GM21529 (cell line): ENCODE measurements at regions not wholly inside any gene's neighbourhood (a gene's known extent, or its start where the extent isn't known, plus 50 kb on each side); places are given as distances from the start of the nearest gene placed in this dataset.
"Not testable (repeated sequence)": the region's sequence is repeated elsewhere in the genome, so short reads cannot be mapped to it uniquely, and the experiment has no call there.

Experiments used
- ATAC-seq: cut with Tn5 transposase; IDR thresholded peaks from one replicate; pipeline ENCODE4 v1.9.1; 2021; ENCODE audit not compliant: unreplicated experiment

- not testable (repeated sequence) for ATAC-seq
Measured at GRCh38 chr9:129296195-129296594, 118.1 kb upstream of the IER5L start.

- ATAC-seq, result no peak
Measured at GRCh38 chr9:129291041-129291501, 113.0 kb upstream of the IER5L start.

GRCh38 chr9:129290606-129291005 is 112.5 kb upstream of the IER5L start:
- no peak for ATAC-seq

GRCh38 chr9:129289883-129290282 is 111.8 kb upstream of the IER5L start:
- ATAC-seq, result no peak

GRCh38 chr9:129289131-129289731 is 111.2 kb upstream of the IER5L start:
- no peak for ATAC-seq

DNA sequence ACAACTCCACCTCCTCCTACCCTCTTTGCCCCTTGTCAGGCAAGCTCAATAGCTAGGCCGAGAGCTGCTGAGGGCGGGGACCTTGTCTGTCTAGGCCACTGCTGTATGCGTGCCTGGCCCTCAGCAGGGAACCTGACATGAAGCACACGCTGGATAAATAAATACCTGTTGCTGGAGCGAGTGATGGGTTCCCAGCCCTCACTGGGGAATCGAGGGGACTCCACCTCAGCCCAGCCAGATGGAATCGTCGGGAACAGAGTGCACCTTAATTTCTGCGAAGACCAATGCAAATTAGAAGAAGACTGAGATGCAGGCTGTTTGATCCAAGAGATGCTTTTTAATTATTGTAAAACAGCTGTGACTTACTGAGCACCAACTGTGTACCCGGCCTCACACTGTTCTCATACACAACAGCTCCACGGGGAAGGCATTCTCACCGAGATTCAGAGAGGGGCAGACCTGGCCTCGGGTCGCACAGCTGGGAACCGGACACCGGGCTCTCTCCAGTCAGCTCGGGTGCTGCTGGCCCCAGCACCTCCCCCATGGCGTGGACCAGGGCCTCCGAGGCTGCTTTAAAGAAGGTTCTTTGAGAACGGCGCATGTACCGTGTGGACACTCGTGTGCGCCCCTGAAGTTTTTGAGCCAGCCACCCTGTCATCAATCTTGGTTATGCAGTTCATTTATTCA is 109.7 kb upstream of the IER5L start:
- ATAC-seq, result no peak

GRCh38 chr9:129285979-129286772 is 108.1 kb upstream of the IER5L start:
- no peak for ATAC-seq

DNA sequence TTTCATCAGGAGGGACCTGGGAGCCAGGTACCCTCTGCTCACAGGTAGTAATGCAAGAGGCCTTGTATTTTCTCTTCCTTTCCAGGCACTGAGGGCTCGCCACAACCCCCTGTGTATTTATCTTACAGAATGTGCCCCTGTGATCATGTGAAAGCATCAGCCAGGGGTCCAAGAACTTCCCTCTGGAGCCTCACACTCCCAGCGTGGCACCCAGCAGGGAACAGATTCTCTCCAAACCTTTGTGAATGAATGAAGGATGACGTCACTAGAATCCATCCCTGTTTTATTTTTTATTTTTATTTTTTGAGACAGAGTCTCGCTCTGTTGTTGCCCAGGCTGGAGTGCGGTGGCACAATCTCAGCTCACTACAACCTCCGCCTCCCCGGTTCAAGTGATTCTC is 107.3 kb upstream of the IER5L start:
- ATAC-seq, result no peak

DNA sequence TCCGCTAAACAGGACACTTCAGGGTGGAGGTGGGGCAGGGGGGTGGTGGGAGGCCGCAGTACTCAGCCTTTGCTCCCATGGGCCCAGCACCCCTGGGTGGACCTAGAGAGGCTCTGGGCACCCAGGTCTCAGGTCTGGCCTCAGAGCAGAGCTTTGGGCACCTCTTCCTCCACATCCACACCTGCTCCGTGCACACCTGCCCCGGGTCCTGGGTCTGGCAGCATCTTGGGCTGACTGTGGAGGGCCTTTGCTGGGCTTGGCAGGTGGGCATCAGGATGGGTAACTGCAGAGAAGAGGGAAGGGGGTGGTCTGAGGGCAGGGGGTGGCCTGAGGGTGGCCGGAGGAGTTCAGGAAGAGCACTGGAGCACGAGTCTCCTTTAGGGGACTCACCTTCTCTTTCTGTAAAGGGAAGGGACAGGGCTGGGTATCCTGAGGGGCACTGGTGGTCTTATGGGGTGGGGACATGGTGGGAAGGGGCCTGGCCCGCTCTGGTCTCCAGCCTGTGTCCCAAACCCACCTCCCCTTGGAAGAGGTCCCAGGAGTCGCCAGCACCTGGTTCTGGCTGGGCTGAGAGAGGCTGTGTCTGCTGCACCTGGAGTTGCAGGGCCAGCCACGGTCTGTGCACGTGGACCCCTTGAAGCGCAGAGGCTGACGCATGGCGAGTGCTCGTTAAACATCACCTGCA is 106.7 kb upstream of the IER5L start:
- ATAC-seq, result no peak

GRCh38 chr9:129283705-129284606 is 105.9 kb upstream of the IER5L start:
- no peak for ATAC-seq

DNA sequence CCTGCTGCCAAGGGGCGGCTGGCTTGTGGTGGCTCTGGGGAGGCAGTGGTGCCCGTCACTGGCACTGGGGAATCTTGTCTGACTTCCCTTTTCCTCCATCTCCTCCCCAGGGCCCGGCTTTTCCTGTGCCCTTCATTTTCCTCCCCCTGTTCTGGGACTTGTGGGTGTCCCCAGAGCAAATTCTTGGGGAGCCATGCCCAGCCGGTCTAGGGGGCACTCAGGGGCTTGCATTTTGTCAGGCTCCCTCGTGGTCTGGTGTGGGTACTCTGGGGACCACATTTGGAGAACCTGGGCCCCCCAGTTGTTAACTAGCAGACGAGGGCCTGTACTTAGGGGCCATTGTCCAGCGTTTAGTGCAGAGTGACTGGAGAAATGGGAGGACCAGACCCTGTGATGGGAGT is 105.2 kb upstream of the IER5L start:
- ATAC-seq, result no peak

- ATAC-seq, result no peak
Measured at GRCh38 chr9:129282731-129283211, 104.7 kb upstream of the IER5L start.

DNA sequence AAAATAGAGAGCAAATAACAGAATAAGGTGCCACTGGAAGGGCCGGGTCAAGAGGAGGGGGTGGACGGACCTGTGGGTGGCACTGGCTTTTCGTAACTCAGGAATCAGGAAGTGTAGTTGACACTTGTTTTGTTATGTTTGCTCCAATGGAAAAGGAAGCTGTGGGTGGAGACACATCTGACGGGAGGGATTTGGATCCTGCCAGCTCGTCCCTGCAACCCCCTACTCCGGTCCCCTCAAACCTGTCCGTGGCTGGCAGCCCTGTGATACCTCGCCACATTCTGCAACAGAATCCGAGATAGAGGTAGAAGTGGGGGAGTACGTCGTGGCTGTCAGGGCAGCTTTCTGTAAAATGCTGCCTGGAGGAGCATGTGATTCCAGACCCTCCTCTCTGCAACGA is 104.2 kb upstream of the IER5L start:
- no peak for ATAC-seq

DNA sequence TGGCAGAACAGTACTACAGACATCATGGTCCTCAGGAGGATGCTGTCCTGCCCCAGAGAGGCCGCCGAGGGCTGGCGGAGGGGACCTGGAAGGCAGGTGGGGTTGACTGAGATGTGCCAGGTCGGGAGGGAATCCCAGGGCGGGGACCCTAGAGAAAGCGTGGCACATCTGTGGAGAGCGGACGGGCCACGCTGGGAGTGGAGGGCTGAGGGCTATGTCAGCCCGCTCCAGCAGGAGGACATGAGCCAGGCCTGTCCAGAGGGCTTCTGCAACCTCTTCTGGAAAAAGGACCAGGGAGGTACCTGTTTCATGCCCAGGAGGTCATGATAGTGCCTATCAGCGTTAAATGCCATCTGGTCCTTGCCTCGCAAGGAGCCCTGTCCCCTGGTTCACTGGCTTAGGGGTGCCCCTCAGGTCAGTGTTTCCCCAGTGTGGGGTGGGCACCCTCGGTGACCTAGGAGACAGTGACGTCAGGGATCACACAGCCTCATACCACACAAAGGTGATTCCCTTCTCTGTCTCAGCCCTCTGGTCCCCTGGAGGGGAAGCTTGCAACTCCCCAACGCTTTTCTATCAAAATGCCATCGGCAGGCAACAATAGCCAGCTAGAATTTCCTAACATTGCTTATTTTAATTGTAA is 103.6 kb upstream of the IER5L start:
- no peak for ATAC-seq

- no peak for ATAC-seq
Measured at GRCh38 chr9:129280623-129281271, 102.7 kb upstream of the IER5L start.

DNA sequence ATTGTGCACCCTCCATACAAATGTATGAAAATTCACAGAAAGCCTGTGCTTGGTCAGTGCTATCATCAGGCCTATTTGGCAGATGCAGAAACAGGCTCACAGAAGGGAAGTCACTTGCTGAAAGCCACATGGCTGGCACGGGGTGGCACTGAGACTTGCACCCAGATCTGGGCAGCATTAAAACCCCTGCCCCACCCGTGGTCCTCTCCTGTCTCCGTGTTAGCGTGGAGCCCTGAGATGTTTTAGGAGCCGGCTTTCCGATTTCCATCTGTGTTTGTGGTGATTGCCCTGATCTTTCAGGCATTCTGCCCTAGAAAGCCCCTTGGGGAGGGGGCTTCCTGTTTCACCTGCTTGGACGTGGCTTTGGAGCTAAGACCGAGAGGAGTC is 102.2 kb upstream of the IER5L start:
- no peak for ATAC-seq

GRCh38 chr9:129278391-129279237 is 100.6 kb upstream of the IER5L start:
- no peak for ATAC-seq

DNA sequence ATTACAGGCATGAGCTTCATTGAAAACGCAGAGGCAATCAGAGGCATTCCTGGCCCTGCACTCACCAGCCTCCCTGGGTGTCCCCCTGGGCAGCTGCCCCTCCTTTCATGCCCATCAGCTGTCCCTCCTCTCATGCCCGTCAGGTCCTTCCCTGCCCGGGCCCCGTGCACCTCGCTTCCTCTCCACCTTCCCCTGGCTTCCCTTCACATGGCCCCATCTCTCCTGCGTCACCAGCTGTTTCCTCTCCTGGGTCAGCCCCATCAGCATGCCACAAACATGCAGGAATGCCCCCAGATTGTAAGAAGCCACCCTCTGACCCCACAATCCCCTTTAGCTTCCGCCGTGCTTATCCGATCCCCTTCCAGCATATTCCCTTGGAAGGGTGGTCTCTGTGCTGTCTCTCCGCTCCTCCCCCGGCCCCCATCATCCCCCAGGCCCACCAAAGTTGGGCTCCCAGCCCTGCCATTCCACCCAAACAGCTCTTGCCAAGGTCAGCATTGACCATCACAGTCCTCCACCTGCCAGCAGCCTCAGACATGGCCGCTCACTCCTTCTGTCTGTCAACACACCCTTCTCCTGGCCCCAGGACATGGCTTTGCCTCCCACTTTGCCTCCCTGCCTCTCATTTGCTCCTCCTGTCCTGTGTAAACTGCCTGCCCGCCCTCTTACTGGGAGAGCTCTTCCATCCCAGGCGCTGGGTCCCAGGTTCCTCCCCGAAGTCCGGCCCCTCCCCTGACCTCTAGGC is 98.6 kb upstream of the IER5L start:
- no peak for ATAC-seq
